Ovary (tissue), 7 donors: ENCODE measurements at regions not wholly inside any gene's neighbourhood (a gene's known extent, or its start where the extent isn't known, plus 50 kb on each side); places are given as distances from the start of the nearest gene placed in this dataset.

Source experiments
- DNase-seq, 5 donors: peaks; one replicate each; pipeline ENCODE4 v3.0.0-alpha.2; 2019 to 2020
- H3K27ac ChIP-seq, 2 donors: fragments of 200-600 bp; one replicate each; pipeline versions ENCODE4 v1.5.1 to v1.8.0; 2019 to 2022
- H3K27me3 ChIP-seq: fragments of 200-600 bp; one replicate; pipeline ENCODE4 v1.8.0; 2022
- H3K36me3 ChIP-seq: fragments of 200-600 bp; sonication (generic); one replicate; pipeline ENCODE4 v1.5.1; 2019
- H3K4me1 ChIP-seq: one replicate; pipeline ENCODE4 v1.8.1; 2013; ENCODE audit warnings: mild to moderate bottlenecking, moderate library complexity; ENCODE audit not compliant: insufficient read depth
- H3K4me3 ChIP-seq: fragments of 200-600 bp; sonication (generic); one replicate; pipeline ENCODE4 v1.5.1; 2017
- H3K9me3 ChIP-seq, 2 donors: fragments of 200-600 bp in 1 of 2; sonication (generic) in 1 of 2; one replicate each; pipeline versions ENCODE4 v1.5.1 to v1.8.1; 2013 to 2019; ENCODE audit warnings: mild to moderate bottlenecking in 1 of 2, moderate library complexity in 1 of 2
- CTCF ChIP-seq, 3 donors: fragments of 450-650 bp in 2 of 3; fragments of 200-600 bp in 1 of 3; IDR thresholded peaks; one replicate each; pipeline versions ENCODE4 v1.5.1 to v1.8.0; 2016 to 2022; ENCODE audit warnings: antibody characterized with exemption in 3 of 3, mild to moderate bottlenecking in 1 of 3
- EP300 ChIP-seq: sonication (generic); formaldehyde crosslinking; IDR thresholded peaks from one replicate; pipeline ENCODE4 v1.6.1; 2017; ENCODE audit warnings: antibody characterized with exemption
- POLR2A ChIP-seq: fragments of 450-650 bp; IDR thresholded peaks from one replicate; pipeline ENCODE4 v1.6.1; 2017; ENCODE audit warnings: antibody characterized with exemption, mild to moderate bottlenecking, moderate library complexity
- WGBS, 3 donors: extraction: QIAGEN DNeasy Blood & Tissue Kit in 1 of 3; methylation state at CpG; one replicate each; pipeline versions ENCODE4 v1.1.5 to v1.1.7; 2013 to 2017; 5-methylcytosine and 5-hydroxymethylcytosine counted together
- intact Hi-C, 4 donors: fragments of 100-400 bp; cut with DNase I; formaldehyde crosslinking; loops; one replicate each; pipeline versions ENCODE4 v1.11.0 to v1.15.1; 2022 to 2023
- donor health status: DM: no; HTN: no; CAD: no; lungs with moderate emphysema.
- donor health status: DM: no; HTN: no; CAD: no.
- donor health status: Bipolar disorder and iron deficiency.
- donor health status: DM: no; HTN: no; CAD: no.
- donor health status: DM: yes; HTN: yes; CAD: no.

- H3K4me1 ChIP-seq: no peaks in the 10 kb centered on the region
- intact Hi-C loops: no loop called here
- 89 to 95% (median 91%) methylated on average over 4 of the region's 4 CpGs for WGBS, 3 donors
- H3K9me3 ChIP-seq: no peaks in the 10 kb centered on the region
- H3K27me3 ChIP-seq: no peaks in the 10 kb centered on the region
- H3K36me3 ChIP-seq: no peaks in the 10 kb centered on the region
- TF ChIP-seq CTCF (IDR thresholded peaks at IDR 0.05): no peak
- TF ChIP-seq EP300: no peak
- TF ChIP-seq POLR2A: no peak
- H3K4me3 ChIP-seq: no peak overlapping the region
- DNase-seq: no peak
- no peak overlapping the region for H3K27ac ChIP-seq
These were observed 139.9 kb upstream of the TSHZ2 start for GRCh38 chr20:52832151-52832774.

GRCh38 chr20:52830598-52830997, 141.6 kb upstream of the TSHZ2 start:
- no peak for DNase-seq
- TF ChIP-seq POLR2A: no peak
- no peak for TF ChIP-seq CTCF (IDR thresholded peaks at IDR 0.05)
- no peak for TF ChIP-seq EP300
- WGBS, 3 donors: 92 to 93% (median 93%) methylated on average over 4 of the region's 4 CpGs
- Histone ChIP-seq H3K4me3 (no peak overlapping the region), H3K27ac (no peak overlapping the region), H3K36me3 (no peaks in the 10 kb centered on the region), H3K9me3 (no peaks in the 10 kb centered on the region), H3K27me3 (no peaks in the 10 kb centered on the region), H3K4me1 (no peaks in the 10 kb centered on the region)
- intact Hi-C loops: no loop called here

- H3K27me3 ChIP-seq: no peaks in the 10 kb centered on the region
- intact Hi-C loops: no loop called here
- H3K27ac ChIP-seq: no peak overlapping the region
- no peaks in the 10 kb centered on the region for H3K9me3 ChIP-seq
- H3K36me3 ChIP-seq: no peaks in the 10 kb centered on the region
- no peaks in the 10 kb centered on the region for H3K4me1 ChIP-seq
- no peak for DNase-seq
- TF ChIP-seq EP300: no peak
- TF ChIP-seq POLR2A: no peak
- no peak overlapping the region for H3K4me3 ChIP-seq
These were observed 143.0 kb upstream of the TSHZ2 start for GRCh38 chr20:52829111-52829510.

- Histone ChIP-seq H3K9me3 (no peaks in the 10 kb centered on the region), H3K27ac (no peak overlapping the region), H3K4me1 (no peaks in the 10 kb centered on the region), H3K27me3 (no peaks in the 10 kb centered on the region), H3K4me3 (no peak overlapping the region), H3K36me3 (no peaks in the 10 kb centered on the region)
- 78 to 84% (median 84%) methylated on average over 1 of the region's 1 CpG for WGBS, 3 donors
- intact Hi-C loops: no loop called here
- TF ChIP-seq CTCF (IDR thresholded peaks at IDR 0.05): no peak
- no peak for TF ChIP-seq POLR2A
- no peak for TF ChIP-seq EP300
- no peak for DNase-seq
These were observed 144.0 kb upstream of the TSHZ2 start for GRCh38 chr20:52828199-52828598.

GRCh38 chr20:52826722-52827121, 145.4 kb upstream of the TSHZ2 start:
- 80 to 89% (median 89%) methylated on average over 3 of the region's 3 CpGs for WGBS, 3 donors
- H3K4me3 ChIP-seq: no peak overlapping the region
- intact Hi-C loops: no loop called here
- TF ChIP-seq POLR2A: no peak
- no peak for TF ChIP-seq EP300
- TF ChIP-seq CTCF (IDR thresholded peaks at IDR 0.05): no peak
- H3K36me3 ChIP-seq: no peaks in the 10 kb centered on the region
- no peaks in the 10 kb centered on the region for H3K27me3 ChIP-seq
- no peak overlapping the region for H3K27ac ChIP-seq
- DNase-seq: no peak
- H3K9me3 ChIP-seq: no peaks in the 10 kb centered on the region
- H3K4me1 ChIP-seq: no peaks in the 10 kb centered on the region
